CD4-positive, alpha-beta T cell treated with Interleukin-1 beta for 1 hour (primary cell): ENCODE measurements at regions not wholly inside any gene's neighbourhood (a gene's known extent, or its start where the extent isn't known, plus 50 kb on each side); places are given as distances from the start of the nearest gene placed in this dataset.
A peak's percentile ranks its signal among the peaks of the same experiment; 100 is the strongest.
"Not testable (repeated sequence)": the region's sequence is repeated elsewhere in the genome, so short reads cannot be mapped to it uniquely, and the experiment has no call there.

Experiments used
- DNase-seq, 2 donors: peaks; one replicate each; pipeline ENCODE4 v3.0.0-alpha.2; 2020 to 2022

DNA sequence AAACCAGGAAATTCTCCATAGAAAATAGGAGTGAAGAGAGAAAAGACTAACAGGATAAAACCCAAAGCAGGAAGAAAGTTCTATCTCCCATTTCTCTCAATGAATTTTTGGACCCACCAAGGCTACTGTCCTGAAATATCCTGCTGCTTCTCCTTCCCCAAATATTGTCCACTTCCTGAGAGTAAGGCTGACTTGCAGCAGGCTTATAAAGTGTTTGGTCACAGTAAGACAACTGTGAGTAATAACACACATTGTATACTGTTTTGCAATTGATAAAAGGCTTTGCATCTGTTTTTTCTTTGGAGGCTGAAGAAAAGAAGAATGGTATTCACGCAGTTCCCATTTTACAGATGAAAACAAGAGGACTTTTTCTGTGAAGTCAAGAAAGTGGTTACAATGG, 52.8 kb downstream of the FOXD4L6 start:
- DNase-seq = not testable (repeated sequence)

DNA sequence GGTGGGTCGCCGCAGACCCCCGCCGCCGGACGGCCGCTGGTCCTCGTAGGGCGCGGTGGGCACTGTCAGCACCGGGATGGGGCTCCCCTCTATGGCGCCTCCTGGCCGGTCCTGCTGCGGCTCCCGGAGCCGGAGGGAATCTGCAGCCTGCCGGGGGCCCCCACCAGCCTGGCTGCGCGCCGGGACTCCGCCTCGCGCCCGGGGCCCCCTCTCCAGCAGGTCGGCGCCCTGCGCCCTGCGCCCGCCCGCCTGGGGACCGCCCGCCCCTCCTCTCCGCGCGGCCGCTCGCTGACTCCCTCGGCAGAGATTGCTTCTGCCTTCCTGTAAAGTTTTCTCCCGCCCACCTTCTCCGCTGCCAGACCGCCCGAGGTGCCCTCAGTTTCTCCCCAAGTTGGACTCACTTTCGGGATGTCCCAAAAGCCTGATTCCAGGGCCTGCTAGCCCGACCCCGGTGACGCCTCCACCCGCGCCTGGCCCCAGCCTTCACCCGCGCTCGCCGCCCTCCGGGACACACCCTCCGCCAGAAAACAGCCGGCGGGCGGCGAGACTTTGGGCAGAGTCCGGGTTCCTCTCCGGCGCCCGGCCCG, 54.0 kb downstream of the FOXD4L6 start:
- not testable (repeated sequence) for DNase-seq

DNA sequence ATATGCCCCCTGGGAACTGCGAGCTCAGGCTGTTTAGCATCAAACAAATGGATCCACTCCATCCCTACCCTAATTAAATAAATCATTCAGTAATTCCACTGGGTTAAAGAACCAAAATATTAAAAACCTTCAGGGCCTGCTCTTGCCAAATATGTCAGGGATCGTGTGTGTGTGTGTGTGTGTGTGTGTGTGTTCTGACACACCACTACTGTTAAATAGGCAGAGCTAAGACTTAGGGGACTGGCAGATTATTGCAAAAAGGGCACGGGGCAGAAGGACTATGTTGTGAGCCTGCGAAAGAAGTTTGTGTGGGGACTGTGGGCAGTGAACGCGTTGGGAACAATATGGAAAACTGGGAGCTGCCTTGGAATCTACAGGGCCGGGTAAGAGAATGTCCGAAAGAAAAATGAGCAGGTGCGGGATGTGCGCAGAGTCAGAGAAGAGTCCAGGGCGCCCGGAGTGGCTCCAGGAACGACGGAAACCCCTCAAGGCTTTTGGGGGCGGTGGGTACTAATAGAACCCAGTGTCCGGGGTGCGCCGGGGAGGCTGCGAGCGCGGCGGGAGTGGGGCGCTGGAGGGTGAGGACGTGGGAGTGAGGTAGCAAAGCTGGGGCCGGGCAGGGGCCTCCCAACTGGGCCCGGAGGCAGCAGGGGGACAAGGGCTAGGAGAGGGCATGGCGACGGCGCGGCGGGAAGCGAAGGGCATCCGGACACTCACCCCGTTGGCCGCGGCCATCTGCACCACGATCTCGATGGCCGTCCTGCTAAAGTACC, 54.8 kb downstream of the FOXD4L6 start:
- not testable (repeated sequence) for DNase-seq

DNA sequence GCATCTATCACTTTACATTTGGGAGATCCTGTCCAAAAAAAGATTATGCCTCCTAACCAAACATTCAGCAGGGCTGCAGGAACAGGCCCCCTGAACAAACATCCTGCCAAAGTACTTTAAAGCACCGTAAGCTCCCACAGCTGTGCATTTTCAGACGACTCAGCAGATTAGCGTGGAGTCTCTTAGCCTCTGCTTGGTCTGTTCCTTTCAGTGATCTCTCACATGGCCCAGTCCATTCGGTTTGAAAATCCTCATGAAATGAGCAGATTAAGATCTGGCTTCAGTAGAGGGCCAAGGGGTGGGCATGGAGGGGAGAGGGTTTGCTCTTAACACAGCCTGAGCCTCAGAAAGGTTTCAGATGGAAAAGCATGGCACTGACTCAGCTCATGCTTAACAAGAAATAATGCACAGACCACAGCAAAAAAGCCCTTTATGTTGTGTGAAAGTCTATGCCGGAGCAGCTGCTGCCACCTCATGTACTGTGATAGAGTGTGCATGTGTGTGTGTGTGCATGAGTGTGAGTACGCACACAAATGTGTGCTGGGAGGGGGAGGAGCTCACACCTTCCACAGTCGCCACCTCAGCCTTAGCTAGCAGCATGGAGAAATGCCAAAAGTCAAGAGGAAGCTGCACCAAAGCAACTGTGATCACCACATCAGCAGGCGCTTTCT, 64.2 kb downstream of the FOXD4L6 start:
- peak; percentile 36 to 41 for DNase-seq

DNA sequence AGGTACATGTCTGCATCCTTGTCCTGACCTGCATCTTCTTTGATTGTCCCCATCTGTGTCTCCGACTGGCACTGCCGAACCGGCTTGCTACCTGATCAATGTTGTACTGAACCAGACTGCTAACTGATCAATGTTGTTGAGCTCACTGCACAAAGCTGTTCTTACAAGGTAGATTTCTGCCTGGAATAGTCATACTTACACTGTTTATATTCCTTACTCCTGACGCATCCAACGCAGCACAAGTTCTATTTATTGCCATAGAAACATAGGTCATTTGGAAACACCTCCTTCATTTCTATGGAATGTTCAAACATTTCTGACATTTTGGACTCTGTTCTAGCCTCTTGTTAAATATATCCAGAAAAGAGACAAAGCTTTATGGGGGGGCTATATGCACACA, 65.2 kb downstream of the FOXD4L6 start:
- DNase-seq = not testable (repeated sequence)

DNA sequence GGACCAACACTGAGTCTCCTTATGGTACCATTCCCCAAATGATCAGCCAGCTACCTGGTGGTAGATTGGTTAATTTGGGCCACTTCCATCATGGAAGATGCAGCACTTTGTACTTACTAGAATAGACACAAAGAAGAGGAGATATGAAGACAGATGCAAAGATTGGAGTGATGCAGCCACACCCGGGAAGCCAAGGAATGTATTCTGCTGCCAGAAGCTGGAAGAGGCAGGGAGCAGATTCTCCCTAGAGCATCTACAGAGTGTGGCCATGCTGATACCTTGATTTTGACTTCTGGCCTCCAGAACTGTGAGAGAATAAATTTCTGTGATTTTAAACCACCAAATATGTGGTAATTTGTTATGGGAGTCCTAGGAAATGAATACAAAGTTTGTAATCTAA, 68.9 kb downstream of the FOXD4L6 start:
- DNase-seq = not testable (repeated sequence)

DNA sequence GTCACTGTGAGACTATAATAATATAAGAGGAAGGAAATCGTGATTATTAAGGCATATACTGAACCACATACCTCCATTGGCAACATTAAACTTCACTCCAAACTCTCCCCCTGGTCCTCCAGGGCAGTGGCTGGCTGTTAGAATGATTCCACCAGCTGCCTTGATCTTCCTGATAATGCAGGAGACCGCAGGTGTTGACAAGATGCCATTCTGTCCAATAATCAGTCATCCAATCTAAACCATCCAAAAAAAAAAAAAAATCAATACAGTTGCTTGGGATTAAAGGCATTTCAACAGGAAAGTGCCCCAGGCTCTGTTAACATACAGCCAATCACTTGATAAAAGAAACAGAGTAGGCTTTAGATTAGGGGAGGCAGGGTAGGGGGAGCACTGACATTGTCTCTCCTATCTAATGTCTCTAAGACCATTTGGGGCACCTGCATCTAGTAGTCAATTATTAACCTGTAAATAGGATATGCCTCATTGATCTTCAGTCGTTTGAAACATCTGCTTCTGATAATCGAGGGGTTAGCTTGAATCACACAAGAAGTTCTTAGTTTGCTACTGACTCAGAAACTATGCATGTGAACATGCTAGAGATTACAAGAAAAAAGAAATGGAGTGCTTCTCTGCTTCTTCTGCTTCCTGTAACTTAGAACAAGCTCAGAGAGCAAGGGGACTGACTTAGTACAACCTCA, 74.7 kb downstream of the FOXD4L6 start:
- DNase-seq = not testable (repeated sequence)

DNA sequence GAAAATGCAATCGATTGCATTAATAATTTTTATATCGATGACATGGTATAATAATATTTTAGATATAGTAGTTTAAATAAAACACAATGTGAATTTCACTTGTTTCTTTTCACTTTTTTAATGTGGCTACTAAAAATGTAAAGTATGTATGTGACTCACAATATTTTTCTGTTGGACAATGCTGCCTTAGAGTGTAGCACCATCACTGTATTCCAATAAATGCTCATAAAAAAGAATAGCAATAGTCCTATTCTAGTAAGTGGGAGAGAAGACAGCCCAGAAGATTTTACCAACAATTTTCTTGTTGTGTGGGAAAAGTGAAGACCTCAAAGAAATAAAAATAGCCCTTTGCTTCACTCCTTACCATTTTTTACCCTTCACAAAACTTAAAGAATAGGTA, 79.8 kb downstream of the FOXD4L6 start:
- DNase-seq = not testable (repeated sequence)

DNA sequence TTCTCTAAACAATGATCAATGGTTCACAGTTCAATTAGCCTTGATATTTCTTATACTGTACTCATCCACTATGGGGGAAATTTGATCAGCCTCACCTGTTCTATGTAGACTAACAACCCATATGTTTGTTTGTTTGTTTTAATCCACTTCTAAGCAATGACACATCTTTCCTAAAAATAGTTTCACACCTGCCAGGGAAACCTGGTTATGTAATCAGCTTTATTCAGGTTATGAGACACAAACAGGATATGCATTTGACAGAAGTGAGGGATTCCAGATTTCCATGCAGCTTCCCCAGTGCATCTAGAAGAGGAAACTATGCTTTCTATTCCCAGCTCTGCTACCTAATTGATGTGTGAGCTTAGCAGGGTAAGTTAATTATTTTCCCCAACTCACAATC, 80.7 kb downstream of the FOXD4L6 start:
- DNase-seq = not testable (repeated sequence)

DNA sequence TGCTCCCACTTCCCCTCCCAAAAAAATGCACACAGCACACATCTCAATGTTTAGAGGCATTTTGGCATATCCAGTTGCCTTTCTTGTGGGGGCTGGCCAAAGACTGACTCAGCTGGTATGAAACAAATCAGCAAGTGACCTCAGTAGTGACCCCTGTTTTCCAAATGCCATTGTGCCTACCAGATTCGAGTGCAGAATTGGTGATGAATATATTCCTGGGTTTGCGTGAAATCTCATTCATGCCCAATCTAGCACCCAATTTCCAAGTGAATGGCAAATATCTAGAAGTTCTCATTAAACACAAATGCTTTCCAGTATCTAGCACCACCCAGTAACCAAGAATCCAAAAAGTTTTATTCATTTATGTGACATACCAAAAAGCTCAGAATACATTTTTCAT, 83.6 kb downstream of the FOXD4L6 start:
- DNase-seq = not testable (repeated sequence)

DNA sequence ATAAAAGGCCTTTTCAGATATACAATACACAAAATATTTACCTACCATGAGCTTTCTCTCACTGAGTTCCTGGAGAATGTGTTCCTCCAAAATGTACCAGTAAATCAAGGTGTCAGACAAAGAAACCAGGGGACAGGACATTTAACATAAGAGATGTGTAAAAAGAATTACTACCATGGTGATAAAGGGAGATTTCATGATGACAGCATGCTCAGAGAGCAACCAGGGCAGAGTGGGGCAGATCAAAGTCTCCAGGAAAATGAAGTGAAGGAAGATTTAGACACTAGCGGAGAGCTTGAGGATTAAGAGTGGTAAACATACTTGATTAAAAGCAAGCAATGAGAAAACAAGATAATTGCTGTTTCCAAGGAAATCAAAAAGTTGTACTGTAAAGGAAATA, 85.0 kb downstream of the FOXD4L6 start:
- not testable (repeated sequence) for DNase-seq

DNA sequence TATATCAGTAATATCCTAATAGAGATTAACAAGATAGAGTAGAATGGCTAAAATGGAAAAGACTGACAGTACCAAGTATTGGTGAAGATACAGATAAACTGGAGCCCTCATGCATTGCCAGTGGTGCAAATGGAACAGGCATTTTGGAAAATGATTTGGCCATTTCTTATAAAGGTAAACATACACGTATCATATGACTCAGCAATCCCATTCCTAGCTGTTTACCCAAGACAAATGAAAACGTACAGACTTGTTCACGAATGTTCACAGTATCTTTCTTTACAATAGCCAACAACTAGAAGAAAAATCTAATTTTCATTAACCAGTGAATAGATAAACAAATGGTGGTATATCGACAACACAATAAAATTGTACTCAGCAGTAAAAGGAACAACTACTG, 86.4 kb downstream of the FOXD4L6 start:
- DNase-seq = not testable (repeated sequence)

DNA sequence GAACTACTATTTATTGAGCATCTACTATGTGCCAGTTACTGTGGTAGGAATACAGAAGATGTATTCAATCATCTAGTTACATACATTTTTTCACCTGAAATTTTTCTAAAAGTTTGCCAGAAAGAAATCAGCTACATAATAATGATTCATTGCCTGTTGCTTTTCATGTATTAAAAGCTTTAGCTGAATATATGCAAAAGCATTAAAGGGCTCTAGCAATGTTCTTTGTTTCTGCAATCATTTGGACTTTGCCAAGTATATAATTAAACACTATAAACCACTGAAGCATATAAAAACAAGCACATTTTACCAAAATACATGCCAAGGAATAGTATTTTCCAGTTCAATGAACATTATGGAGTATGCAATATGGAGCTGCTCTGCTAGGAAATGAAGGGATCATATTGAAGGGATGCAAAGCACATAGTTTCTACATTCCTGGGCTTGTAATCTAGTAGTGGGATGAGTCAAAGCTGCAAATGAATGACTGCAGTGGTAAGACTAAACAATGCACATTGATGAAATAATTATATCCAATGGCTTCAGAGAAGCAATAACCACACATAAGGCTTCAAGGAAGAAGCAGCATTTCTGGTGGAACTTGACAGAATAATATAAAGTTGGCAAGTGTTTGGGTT, 87.7 kb downstream of the FOXD4L6 start:
- not testable (repeated sequence) for DNase-seq

DNA sequence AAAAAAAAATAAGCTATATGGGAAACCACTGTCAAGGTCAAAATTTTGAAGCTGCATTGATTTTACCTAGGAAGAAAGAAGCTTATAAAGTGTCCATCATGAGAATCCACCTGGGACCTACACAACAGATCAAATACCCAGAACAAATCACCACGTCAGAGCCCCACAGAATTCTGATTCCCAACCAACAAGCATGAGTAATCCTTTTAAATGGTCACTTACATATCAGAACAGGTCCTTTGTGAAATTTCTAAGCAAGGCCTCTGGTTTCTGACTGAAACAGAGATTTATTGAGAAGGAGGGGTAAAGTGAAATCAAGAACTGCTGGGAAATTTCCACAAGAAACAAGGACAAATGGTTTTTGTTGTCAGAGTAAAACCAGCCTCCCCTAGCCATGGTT, 93.2 kb downstream of the FOXD4L6 start:
- not testable (repeated sequence) for DNase-seq

DNA sequence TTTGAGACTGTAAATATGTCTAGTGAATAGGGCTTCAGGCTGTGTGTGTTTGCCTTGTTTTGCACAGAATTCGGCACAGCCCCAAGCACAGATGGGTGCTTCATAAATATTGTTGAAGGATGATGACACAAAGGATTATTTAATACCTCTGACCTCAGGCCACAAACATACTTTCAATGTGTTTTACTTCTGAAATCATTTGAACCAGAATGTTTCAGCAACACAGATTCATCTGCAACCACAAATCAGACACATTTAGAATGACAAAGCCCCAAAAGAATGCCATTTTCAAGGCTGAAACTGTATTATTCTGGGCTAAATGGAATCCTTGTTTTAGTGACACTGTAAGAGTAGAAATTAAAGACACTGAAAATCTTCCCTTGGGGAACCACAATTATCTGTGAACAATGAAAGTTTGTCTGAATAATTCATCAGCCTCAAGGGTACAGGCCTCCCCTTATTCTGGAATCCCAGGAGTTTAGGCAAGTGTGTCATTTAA, 93.7 kb downstream of the FOXD4L6 start:
- DNase-seq = not testable (repeated sequence)

DNA sequence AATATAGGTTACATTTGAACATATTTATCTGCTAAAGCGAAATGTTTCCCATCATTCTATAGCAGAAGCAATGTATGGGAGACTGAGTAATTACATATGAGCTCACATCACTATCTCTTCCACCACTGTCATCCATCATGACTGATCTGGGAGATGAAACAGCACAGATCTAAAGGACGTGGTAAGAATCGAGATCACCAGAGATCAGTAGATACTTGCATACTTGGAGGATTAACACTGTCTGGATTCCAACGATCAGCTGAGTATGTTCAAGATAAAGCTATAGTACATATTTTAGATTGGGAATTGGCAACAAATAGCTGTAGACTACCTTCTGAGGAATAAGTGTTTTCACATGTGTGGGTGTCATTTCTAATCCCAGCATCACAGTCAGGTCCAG, 94.6 kb downstream of the FOXD4L6 start:
- not testable (repeated sequence) for DNase-seq

DNA sequence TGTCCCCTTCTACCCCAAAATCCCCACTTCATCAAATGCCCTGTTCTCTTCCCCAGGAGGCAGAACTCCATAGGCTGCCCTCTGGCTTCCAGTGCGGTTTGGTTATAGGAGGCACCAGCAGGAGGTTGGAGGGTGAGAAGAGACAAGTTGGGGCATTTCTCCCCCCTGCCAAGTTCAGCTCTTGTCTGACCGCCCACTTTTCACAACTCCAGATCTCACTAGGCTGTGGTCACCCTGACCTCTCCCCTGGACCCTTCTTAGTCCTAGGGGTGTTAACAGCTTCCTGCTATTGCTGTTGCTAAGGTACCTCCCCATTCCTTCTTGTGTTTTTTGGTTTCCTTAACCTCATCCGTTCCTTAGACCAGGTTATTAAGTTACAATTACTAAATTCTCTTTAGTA, 95.1 kb downstream of the FOXD4L6 start:
- not testable (repeated sequence) for DNase-seq

DNA sequence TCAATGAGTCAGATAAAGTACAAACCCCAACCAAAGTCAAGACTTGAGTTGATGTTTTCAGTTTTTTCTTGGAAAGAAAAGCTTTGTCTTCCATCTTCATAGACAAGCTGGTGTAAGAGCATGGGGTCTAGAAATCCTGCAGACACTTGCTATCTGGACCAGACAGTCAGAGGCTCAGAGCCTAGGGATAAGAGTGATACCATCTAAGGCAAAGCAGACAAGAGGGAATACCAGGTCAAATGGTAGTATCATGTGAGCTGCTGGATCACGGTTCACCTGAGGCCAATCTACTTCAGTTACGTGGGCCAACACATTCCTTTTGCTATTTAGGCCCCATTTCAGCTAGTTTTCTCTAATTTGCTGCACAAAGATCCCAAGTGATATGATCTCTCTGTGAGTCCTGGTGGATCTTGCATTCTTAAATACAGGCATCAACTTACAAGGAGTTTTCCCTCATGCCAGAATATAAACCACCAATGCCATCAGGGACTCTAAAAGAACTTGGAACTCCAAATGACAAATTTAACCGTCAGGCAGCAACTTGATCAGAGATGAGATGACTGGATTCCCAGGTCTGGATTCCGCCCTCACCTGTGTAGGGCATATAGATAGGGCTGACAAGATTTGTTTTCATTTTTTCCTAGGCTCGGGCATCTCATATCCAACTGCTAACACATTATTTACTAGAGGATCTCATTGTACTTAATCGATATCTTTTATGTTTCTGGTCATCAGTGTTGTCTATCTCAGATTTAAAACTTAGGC, 101.4 kb downstream of the FOXD4L6 start:
- not testable (repeated sequence) for DNase-seq

DNA sequence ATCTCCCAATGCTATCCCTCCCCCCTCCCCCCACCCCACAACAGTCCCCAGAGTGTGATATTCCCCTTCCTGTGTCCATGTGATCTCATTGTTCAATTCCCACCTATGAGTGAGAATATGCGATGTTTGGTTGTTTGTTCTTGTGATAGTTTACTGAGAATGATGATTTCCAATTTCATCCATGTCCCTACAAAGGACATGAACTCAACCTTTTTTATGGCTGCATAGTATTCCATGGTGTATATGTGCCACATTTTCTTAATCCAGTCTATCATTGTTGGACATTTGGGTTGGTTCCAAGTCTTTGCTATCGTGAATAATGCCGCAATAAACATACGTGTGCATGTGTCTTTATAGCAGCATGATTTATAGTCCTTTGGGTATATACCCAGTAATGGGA, 106.1 kb downstream of the FOXD4L6 start:
- not testable (repeated sequence) for DNase-seq

DNA sequence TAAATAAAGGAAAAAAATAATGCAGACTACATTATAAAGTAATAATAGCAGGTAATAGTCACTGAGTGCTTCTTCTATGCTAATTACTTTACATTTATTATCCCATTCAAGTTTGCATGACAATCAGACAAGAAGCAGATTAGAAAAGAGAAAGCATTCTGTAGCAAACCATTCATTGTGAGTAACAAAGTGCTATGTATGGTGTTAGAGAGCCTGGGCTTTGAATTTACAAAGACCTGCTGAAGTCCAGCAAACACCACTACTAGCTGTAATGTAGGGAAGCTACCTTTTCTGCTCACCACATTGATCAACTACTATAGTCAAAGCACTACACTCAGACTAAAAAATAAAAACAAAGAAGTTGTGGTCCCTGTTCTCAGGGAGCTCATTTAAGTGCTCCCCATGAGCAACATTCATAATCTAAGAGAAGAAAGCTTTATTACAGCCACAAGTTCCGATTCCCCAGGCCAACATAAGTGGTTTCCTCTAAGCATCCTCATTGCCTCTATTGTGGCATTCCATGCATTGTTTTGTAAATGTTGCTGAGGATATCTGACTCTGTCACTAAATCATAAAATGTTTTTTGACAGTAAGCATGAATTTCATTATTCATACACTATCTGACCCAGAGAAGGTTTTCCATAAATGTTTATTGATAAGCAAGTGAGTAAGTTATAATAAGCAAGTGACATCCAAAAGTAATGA, 108.5 kb downstream of the FOXD4L6 start:
- DNase-seq = not testable (repeated sequence)

DNA sequence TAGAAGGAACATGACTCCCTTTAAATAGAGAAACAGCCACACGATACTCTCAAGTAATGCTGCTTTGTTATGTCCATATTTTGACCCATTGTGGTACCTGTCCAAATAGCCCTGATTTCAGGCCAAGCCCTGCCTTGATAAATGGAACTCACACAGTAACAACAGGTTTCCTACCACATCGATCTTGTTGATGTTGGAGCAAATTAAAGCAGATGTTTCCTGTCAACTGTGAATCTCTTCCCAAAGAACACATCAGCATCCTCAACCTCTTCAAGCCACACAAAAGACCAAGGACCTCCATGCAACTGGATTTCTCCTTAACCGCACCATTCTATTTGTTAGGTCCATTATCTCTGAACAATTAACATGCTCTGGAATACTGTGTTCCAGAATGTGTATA, 109.5 kb downstream of the FOXD4L6 start:
- not testable (repeated sequence) for DNase-seq
